Upper lobe of left lung (tissue), 6 donors: ENCODE measurements at regions not wholly inside any gene's neighbourhood (a gene's known extent, or its start where the extent isn't known, plus 50 kb on each side); places are given as distances from the start of the nearest gene placed in this dataset.

Experiments used
- ATAC-seq, 2 donors: fragments of 200-7000 bp; cut with Tn5 transposase; one replicate each; pipeline ENCODE4 v1.9.1; 2022; ENCODE audit warnings: mild to moderate bottlenecking in 2 of 2, moderate library complexity in 2 of 2; ENCODE audit not compliant: low FRiP score in 2 of 2
- DNase-seq, 2 donors: peaks; one replicate each; pipeline ENCODE4 v3.0.0-alpha.2; 2019 to 2020
- H3K27ac ChIP-seq, 4 donors: fragments of 200-600 bp; sonication (generic); one replicate each; pipeline ENCODE4 v1.5.1; 2016 to 2019
- H3K27me3 ChIP-seq, 4 donors: fragments of 200-600 bp; sonication (generic); one replicate each; pipeline ENCODE4 v1.5.1; 2017 to 2019
- H3K36me3 ChIP-seq, 4 donors: fragments of 200-600 bp; sonication (generic); one replicate each; pipeline ENCODE4 v1.5.1; 2016 to 2019
- H3K4me1 ChIP-seq, 4 donors: fragments of 200-600 bp; sonication (generic); one replicate each; pipeline ENCODE4 v1.5.1; 2018 to 2019
- H3K4me3 ChIP-seq, 4 donors: fragments of 200-600 bp; sonication (generic); one replicate each; pipeline ENCODE4 v1.5.1; 2017 to 2019; ENCODE audit warnings: mild to moderate bottlenecking in 2 of 4, moderate library complexity in 1 of 4
- H3K9me3 ChIP-seq, 4 donors: fragments of 200-600 bp; sonication (generic); one replicate each; pipeline ENCODE4 v1.5.1; 2018 to 2019
- CTCF ChIP-seq, 6 experiments: fragments of 450-650 bp in 4 of 6; fragments of 200-600 bp in 2 of 6; sonication (generic) in 2 of 6; IDR thresholded peaks; one replicate each; pipeline ENCODE4 v1.5.1; 2016 to 2019; ENCODE audit warnings: antibody characterized with exemption in 6 of 6
- EP300 ChIP-seq, 4 donors: sonication (generic); formaldehyde crosslinking; IDR thresholded peaks; one replicate each; pipeline ENCODE4 v1.5.1; 2017; ENCODE audit warnings: antibody characterized with exemption in 4 of 4, control low read depth in 2 of 4
- POLR2A ChIP-seq, 4 donors: fragments of 450-650 bp; IDR thresholded peaks; one replicate each; pipeline ENCODE4 v1.5.1; 2016 to 2017; ENCODE audit warnings: antibody characterized with exemption in 4 of 4, mild to moderate bottlenecking in 2 of 4
- POLR2AphosphoS5 ChIP-seq, 2 donors: sonication (generic); formaldehyde crosslinking; IDR thresholded peaks; one replicate each; pipeline ENCODE4 v1.5.1; 2017; ENCODE audit warnings: antibody characterized with exemption in 2 of 2
- WGBS, 2 donors: methylation state at CpG; one replicate each; pipeline ENCODE4 v1.1.5; 2017 to 2018; 5-methylcytosine and 5-hydroxymethylcytosine counted together
- donor health status: DM: no; HTN: no; CAD: no; lungs with moderate emphysema.
- donor health status: DM: no; HTN: yes; CAD: no; lungs with severe emphysema.

DNA sequence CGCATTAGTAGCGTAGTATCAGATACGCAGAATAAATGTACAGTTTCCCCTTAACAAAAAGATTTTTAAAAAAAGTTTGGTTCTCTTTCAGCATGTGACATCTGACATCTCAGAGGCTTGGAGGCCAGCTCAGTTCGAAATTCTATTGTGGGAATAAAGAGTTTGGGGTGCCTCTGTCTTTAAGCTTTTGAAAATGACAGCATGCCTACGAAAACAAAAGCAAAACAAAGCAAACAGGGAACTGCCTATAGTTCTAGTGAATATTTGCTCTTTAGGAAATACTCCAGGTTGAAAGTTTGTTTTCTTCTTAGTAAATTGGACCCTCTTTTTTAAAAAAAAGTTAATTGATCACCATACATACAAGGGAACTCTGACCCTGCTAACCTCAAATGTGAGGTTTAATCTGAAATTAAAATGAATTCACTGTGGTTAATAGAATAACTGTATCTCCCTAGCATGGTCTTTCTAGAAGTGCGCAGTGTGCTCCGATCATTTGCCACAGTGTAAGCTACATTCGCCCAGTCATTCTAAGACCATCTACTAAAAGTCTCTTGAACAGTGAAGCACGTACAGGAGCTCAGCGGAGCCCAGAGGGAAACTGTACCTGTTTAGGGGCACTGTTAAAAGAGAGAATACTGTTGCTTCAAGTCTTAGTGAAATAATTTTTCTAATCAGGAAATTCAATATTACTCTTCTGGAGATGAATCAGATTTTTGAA lies 347.0 kb upstream of the CDH2 start:
- DNase-seq = no peak
- H3K4me3 ChIP-seq = no peak overlapping the region
- WGBS, 2 donors = 83 to 84% methylated on average over 10 of the region's 10 CpGs
- TF ChIP-seq POLR2A (IDR thresholded peaks at IDR 0.05) = no peak
- TF ChIP-seq EP300 (IDR thresholded peaks at IDR 0.05) = no peak
- TF ChIP-seq CTCF (IDR thresholded peaks at IDR 0.05) = no peak
- no peak for TF ChIP-seq POLR2AphosphoS5 (IDR thresholded peaks at IDR 0.05)
- no peaks in the 10 kb centered on the region for H3K27me3 ChIP-seq
- no peaks in the 10 kb centered on the region for H3K4me1 ChIP-seq
- ATAC-seq = no peak
- no peak overlapping the region for H3K27ac ChIP-seq
- H3K9me3 ChIP-seq = no peaks in the 10 kb centered on the region
- H3K36me3 ChIP-seq = no peaks in the 10 kb centered on the region

DNA sequence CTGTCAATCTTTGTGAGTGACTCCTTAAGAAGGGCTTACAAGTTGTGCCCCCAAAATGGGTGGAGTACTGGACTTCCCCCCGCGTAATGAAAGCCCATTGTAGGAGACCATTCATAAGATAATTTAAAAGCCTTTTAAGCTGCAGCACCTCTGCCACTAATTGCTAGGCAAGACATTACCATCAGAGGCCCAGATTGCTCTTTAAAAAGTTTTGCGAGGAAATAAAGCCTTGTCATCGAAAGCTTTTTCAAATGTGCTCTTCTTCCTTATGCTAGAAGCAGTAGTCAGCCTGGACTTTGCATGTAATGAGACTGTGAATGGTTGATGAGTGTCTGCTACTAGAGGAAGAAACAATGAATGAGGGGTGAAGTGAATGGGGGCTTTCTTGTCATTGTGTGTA lies 345.3 kb upstream of the CDH2 start:
- TF ChIP-seq POLR2A (IDR thresholded peaks at IDR 0.05) (no peak), EP300 (IDR thresholded peaks at IDR 0.05) (no peak), POLR2AphosphoS5 (IDR thresholded peaks at IDR 0.05) (no peak), CTCF (IDR thresholded peaks at IDR 0.05) (no peak)
- no peak overlapping the region for H3K4me3 ChIP-seq
- peaks cover 0 to 4% (median 0%) of the 10 kb centered on the region in 4 donors for H3K9me3 ChIP-seq
- no peak overlapping the region for H3K27ac ChIP-seq
- DNase-seq = no peak
- no peak for ATAC-seq
- 81 to 86% methylated on average over 4 of the region's 4 CpGs for WGBS, 2 donors
- H3K36me3 ChIP-seq = no peaks in the 10 kb centered on the region
- no peaks in the 10 kb centered on the region for H3K4me1 ChIP-seq
- H3K27me3 ChIP-seq = no peaks in the 10 kb centered on the region

DNA sequence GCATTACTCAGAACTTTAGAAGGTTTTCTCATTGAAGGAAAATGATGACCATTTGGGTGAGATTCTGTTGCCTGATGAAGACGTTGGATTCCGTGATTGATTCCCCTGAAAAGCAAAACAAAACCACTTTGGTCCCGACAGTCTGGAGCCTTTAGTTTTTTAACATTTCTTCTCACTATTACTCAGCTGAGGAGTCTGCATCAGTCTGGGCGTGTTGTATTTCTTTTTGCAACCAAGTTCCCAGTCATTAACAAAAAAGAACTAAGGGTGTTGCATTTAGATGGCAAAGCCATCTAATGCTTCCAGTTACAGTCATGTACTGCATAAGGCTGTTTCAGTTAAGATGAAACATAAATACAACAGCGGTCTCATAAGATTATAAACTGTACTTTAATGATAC lies 343.1 kb upstream of the CDH2 start:
- Histone ChIP-seq H3K36me3 (no peaks in the 10 kb centered on the region), H3K4me3 (no peak overlapping the region), H3K9me3 (peaks cover 0 to 4% (median 0%) of the 10 kb centered on the region in 4 donors), H3K27me3 (no peaks in the 10 kb centered on the region), H3K4me1 (no peaks in the 10 kb centered on the region), H3K27ac (no peak overlapping the region)
- TF ChIP-seq POLR2A (IDR thresholded peaks at IDR 0.05) = no peak
- no peak for TF ChIP-seq EP300 (IDR thresholded peaks at IDR 0.05)
- no peak for TF ChIP-seq CTCF (IDR thresholded peaks at IDR 0.05)
- no peak for TF ChIP-seq POLR2AphosphoS5 (IDR thresholded peaks at IDR 0.05)
- WGBS, 2 donors = 73 to 82% methylated on average over 5 of the region's 5 CpGs
- no peak for ATAC-seq
- DNase-seq = no peak

- no peak for DNase-seq
- WGBS, 2 donors = 85 to 92% methylated on average over 6 of the region's 6 CpGs
Measured at GRCh38 chr18:28514699-28515098, 337.8 kb upstream of the CDH2 start.

More at GRCh38 chr18:28514699-28515098, 337.8 kb upstream of the CDH2 start:
- no peak for TF ChIP-seq POLR2AphosphoS5 (IDR thresholded peaks at IDR 0.05)
- TF ChIP-seq POLR2A (IDR thresholded peaks at IDR 0.05) = no peak
- no peak for TF ChIP-seq EP300 (IDR thresholded peaks at IDR 0.05)
- no peak for TF ChIP-seq CTCF (IDR thresholded peaks at IDR 0.05)
- H3K9me3 ChIP-seq = peaks cover 0 to 4% (median 0%) of the 10 kb centered on the region in 4 donors
- H3K4me3 ChIP-seq = no peak overlapping the region
- H3K36me3 ChIP-seq = no peaks in the 10 kb centered on the region
- H3K27ac ChIP-seq = no peak overlapping the region
- H3K27me3 ChIP-seq = no peaks in the 10 kb centered on the region
- ATAC-seq = no peak
- no peaks in the 10 kb centered on the region for H3K4me1 ChIP-seq
